GM21529 (cell line): ENCODE measurements at regions not wholly inside any gene's neighbourhood (a gene's known extent, or its start where the extent isn't known, plus 50 kb on each side); places are given as distances from the start of the nearest gene placed in this dataset.
A peak's percentile ranks its signal among the peaks of the same experiment; 100 is the strongest.
"Not testable (repeated sequence)": the region's sequence is repeated elsewhere in the genome, so short reads cannot be mapped to it uniquely, and the experiment has no call there.

ENCODE experiments used
- ATAC-seq: cut with Tn5 transposase; IDR thresholded peaks from one replicate; pipeline ENCODE4 v1.9.1; 2021; ENCODE audit not compliant: unreplicated experiment

DNA sequence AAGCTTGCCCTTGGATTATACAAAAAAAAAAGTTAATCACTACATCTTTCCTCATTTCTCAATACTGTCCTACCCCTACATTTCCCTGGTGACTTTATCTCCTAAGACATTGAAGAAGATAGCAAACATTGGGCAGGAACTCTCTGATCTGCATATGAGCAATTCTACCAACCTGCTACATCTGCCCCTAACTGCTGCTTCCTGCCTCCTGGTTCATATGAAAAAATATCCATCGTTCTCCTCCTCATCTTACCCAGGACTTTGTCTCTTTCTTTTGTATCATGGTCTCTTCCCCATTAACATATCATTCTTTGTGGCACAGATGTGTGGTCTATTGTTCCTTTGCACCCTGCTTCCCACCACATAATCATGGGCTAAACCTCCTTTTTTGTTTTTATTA is 139.7 kb upstream of the PCGF5 start:
- no peak for ATAC-seq

DNA sequence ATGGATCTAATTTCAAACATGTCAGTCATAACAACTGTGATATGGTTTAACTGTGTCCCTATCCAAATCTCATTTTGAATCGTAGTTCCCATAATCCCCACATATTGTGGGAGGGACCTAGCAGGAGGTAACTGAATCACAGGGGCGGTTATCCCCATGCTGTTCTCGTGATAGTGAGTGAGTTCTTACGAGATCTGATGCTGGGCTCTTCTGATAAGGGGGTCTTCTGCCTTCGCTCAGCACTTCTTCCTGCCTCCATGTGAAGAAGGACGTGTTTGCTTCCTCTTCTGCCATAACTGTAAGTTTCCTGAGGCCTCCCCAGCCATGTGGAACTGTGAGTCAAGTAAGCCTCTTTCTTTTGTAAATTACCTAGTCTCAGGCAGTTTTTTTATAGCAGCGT is 138.0 kb upstream of the PCGF5 start:
- ATAC-seq, result no peak

DNA sequence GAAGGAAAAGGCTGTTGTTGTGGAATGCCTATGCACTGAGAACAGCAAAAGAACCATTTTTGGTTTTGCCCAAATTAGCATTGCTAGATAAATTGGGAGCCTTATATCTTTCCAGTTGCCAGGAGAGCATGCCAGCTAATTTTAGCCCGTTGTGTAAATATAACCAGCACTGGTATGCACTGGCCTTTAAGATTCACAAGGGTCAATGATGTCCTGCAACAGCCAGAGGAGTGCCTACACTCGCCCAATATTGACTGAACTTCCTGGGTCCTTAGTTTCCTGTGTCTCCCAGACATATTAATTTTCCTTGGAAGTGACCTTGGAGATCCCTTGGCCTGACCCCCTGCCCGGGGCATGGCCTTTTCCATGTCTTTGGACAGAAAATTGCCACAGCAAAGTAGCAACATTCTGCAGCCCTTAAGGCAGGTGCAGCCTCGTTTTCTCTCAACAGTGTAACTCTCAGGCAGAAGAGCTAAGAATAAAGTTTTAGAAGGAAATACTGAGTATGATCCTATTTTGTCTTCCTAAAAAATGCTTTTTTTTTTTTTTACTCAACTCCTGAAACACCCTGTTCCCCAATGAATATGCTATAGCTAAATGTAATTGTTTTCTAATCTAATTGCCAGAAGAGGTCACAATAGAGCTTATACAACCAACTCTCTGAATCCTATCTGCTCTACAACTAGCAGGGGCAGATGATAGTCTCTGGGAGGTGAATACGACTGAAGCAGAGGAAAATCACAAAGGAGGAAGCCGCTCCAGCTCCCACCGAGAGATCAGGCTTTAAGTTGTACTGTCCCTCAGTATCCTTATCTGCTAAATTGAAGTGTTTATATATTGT is 131.9 kb upstream of the PCGF5 start:
- ATAC-seq, result no peak

DNA sequence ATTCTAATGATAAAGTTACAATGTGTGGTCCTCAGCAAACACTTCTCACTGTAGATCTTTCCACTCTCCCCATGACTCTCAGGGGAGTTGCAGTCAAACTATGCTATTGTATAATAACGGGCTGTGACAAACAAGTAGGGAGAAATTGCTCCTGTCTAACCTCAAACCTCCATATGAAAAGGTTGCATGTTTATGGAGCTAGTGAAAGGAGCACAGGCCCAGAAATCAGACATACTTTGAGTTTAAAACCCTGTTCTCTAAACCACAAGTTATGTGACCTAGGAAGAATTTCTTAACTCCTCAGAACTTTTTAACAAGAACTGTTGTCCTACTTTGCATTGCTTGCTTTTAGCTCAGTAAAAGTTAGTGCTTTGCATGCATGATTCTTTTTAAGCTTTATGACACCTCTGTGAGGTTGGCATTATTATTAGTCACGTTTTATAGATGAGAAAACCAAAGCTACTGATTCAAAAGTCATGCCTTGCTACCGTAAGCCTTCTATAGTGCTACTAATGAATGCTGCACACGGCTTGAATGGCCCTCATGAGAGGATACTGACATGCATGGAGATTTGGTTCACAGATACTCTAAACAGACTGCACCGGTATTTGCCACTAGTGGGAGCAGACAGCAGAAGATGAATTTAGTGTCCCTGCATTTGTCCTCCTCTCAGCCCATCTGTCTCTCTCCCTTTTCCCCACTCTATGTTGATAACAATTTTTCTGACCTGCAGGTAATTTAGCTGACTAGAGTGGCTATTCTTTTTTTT is 129.5 kb upstream of the PCGF5 start:
- ATAC-seq, result no peak

DNA sequence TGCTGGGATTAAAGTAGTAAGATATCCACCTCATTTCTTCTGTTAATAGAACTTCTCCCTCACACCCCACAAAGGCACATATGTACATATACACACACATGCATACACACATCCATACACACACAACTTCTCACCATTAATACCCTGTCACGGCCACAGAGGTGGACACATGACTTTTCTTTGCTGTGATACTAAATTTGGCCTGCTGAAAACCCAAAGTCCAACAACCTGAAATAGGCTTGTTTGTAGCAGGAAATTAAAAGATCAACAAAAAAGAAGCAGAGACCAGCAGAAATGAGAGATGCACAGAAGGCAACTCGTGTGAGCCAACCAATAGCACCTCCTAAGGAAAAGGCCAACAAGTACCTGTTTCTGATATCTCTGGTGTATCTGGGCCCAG is 128.7 kb upstream of the PCGF5 start:
- ATAC-seq, result no peak

DNA sequence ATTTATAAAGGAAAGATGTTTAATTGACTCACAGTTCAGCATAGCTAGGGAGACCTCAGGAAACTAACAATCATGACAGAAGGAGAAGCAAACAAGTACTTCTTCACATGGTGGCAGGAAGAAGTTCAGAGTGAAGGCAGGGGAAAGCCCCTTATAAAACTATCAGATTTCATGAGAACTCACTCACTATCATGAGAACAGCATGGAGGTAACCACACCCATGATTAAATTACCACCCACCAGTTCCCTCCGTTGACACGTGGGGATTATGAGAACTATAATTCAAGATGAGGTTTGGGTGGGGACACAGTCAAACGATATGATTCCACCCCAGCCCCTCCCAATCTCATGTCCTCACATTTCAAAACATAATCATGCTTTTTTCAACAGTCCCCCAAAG is 124.2 kb upstream of the PCGF5 start:
- no peak for ATAC-seq

DNA sequence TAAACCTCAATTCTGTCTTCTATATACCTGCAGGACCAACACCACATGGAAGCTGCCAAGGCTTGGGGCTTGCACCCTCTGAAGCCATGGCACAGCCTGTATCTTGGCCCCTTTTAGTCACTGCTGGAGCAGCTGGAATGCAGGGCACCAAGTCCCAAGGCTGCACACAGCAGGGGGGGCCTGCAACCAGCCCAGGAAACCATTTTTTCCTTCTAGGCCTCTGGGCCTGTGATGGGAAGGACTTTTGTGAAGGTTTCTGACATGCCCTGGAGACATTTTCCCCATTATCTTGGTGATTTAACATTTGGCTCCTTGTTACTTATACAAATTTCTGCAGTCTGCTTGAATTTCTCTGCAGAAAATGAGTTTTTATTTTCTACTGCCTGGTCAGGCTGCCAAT is 123.2 kb upstream of the PCGF5 start:
- ATAC-seq, result no peak

DNA sequence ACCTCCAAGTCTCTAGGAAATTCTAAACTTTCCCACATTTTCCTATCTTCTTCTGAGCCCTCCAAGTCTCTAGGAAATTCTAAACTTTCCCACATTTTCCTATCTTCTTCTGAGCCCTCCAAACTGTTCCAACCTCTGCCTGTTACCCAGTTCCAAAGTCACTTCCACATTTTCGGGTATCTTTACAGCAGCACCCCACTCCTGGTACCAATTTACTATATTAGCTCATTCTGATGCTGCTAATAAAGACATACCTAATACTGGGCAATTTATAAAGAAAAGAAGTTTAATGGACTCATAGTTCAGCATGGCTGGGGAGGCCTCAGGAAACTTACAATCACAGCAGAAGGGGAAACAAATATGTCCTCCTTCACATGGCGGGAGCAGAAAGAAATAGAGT is 122.4 kb upstream of the PCGF5 start:
- not testable (repeated sequence) for ATAC-seq

DNA sequence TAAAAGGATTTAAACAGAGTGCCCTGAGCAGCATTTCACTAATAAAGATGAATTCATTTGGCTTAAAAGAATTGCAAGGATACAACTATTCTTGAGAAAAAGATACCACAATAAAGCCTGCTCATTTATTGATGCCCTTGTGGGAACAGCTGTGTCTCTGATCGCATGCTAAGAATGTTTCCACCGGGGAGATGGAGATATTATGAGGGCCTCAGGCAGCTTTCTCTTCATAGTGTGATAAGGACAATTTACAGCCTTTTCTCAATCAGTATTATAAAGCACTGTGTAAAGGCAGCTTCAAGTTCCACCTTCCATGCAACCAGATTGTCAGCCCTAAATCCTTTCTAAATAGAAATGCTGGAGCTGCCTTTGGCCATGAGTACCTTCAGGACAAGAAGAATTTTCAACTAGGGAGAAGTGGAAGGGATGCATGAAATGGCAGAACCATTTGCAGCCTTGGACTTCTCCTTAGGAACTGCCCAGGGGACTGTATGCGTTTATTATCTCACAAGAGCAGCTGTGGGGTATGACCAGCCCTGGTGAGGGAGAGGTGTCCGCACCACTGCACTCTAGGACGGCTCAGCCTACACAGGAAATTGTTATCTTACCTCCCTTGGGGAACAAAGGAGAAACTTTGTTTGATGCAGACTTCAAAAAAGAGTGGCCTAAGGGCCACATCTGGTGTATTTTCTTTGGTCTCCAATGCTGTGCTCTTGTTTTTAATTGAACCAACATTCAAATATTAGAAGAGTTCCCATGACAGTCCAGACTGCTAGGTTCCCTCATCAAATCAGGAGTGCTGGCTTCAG is 116.9 kb upstream of the PCGF5 start:
- ATAC-seq, result peak; percentile 79

DNA sequence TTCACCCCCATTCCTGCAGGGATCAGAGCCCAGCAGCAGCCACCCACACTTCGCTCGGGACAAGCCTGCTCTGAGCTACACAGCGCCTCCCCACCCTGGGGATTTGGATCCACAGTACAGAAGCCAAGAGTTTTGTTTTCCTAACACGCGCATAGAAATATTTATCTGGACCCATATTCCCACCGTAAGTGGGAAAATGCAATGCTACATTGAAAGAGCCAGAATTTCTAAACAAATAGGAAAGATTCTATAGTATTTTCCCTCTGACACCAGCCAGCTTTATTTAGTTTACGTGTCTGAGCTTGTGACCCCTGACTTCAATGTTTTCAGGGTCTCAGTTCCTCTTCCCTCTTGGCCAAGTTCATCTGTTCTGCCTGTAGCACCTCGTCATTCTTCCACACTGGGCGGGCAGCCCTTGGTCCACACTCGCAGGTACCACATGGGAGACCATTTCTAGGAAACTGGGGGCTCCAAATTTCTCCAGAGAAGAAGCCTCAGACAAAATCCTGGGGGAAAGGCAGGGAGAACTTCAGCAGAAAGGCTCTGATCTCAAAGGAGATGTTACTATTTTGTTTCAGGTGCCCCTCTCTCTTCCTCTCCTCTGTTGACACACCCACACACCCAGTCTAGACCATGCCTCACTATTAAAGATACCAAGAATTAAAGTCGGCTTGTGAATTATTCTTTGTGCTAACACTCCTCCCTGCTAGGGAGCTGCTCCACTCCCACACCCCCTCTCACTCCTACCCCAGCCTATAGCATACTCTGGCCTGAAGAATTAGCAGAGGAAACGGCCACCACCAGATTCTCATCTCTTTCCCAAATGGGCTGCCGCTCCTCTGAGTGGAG is 116.0 kb upstream of the PCGF5 start:
- ATAC-seq, result peak; percentile 29

DNA sequence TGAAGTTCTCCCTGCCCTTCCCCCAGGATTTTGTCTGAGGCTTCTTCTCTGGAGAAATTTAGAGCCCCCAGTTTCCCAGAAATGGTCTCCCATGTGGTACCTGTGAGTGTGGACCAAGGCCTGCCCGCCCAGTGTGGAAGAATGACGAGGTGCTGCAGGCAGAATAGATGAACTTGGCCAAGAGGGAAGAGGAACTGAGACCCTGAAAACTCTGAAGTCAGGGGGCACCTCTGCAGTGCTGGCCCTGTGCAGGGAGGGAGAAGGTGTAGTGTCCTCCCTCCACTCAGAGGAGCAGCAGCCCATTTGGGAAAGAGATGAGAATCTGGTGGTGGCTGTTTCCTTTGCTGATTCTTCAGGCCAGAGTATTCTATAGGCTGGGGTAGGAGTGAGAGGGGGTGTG is 115.2 kb upstream of the PCGF5 start:
- ATAC-seq, result no peak

DNA sequence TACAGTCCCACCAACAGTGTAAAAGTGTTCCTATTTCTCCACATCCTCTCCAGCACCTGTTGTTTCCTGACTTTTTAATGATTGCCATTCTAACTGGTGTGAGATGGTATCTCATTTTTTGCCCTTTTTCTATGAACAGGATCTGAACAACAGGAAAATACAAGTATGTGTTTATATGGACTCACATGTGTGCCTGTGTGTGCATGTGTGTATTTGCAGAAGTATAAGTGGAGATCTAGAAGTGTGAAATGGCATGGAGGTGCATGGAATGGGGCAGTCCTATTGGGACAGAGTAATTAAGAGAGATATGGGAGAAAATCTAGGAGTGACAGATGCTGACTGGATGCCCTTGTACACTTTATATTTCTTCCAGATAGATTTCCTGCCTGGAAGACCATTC is 111.6 kb upstream of the PCGF5 start:
- ATAC-seq, result no peak

DNA sequence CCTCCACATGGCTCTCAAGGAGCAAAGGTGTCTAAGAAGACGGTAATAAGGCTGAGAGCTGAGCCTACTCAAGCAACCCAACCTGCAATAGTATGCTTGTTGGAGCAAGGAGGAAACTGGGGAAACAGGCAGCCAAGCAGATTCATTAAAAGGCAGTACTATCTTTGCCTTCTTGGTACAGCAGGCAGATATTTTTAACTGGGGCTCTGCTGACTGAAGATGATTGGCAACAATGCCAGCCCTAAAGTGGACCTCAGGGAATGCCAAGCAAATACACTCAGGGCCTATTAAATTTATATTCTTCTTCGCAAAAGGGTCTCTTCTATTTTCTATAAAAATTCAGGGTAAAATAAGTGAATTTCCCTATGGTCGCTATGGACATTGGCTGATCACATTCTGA is 109.4 kb upstream of the PCGF5 start:
- no peak for ATAC-seq

DNA sequence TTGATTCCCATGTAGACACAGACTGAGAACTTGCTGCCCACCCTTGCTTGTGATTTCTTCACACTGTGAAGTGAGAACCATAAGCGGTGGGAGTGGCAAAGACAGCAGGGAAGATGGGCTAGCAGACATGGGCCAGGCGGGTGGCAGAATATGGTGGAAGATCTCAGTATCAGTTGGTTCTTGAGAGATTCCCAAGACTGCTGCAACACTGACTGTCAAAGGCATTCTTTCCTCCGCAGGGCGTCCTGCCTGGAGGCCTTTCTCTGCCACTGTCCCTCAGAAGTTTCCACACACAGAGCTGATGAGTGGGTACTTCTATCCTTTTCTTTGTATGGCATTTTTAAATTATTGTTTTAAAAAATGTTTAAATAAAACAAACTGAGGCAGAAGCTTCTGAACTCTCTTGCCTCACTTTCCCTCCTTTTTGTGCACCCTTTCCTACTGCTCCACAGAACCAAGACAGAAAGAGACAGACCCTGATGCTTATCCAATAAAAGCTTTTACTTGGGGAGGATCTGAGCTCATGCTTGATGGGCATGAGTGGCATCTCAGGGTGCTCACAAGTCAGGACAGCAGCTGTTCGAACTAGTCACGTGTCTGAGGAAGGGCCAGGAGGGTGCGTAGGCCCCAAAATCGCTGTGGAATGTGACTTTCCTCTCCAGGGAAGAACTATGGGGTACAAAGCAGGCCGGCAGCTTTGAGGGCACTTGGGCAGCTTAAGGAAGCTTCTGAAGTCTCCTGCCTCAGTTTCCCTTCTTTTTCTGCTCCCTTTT is 104.7 kb upstream of the PCGF5 start:
- ATAC-seq, result no peak

DNA sequence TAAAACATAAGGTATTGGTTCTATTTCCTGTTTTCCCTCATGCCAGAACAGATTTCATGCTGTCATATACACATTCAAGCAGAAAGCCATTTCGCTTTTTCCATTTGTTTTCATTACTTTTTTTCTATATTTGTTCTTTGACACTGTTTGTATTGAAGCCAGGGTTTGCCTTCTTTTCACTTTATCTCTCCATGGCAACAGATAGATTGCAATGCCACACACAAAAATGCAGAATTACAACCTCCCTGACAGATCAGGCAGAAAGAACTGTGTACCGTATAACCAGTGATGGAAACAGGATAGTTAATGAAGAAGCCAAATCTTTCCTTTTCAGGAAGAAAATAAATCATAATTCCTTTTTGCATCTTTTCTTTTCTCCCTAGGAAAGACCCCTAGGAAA is 103.0 kb upstream of the PCGF5 start:
- ATAC-seq, result no peak

DNA sequence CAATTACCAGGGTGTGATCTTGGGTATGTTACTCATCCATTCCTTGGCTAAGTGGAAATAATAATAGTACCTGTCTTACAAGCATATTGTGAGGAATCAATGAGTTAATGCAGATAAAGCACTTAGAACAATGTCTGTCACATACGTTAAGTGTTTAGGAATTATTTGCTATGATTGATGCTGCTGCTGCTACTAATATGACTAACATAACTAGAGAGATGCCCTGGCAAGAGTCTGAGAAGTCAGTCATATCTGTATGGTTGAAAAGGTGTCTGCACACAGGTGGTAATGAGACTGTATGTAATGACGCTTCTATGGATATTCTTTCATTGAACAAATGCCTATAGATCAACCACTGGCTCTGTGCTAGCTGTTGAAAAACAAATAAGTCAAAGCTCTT is 100.1 kb upstream of the PCGF5 start:
- no peak for ATAC-seq

DNA sequence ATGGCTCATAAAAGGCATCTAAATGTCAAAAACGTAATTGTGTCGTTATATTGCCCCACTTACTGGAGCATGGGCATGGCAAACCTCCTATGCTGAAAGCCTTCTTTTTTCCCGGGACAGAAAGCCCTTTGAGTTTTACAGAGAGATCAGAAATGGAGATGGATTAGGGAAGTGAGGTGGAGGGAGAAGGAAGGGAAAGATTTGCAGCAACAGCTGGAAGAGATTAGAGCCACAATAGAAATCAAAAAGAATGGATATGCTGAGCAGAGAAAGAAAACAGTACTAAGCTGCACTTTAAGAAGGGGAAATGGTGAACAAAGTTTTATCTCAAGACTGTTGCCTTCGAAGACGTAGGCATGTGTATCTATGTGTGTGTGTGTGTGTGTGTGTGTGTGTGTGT is 97.2 kb upstream of the PCGF5 start:
- ATAC-seq, result no peak

DNA sequence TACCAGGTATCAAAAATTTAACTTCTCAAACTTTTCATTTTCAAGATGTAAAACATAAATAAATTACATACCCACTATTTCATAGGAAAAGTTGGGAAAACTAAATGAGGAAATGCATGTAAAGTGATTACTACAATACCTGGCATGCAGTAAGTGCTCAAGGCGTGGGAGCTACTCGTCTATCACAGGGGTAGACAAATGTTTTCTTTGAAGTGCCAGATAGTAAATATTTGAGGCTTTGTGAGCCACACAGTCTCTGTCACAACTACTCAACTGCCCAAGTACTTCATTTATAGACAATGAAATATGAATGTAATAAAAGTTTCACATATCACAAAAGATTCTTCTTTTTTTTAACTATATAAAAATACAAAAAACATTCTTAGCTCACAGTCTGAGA is 96.4 kb upstream of the PCGF5 start:
- ATAC-seq, result no peak

DNA sequence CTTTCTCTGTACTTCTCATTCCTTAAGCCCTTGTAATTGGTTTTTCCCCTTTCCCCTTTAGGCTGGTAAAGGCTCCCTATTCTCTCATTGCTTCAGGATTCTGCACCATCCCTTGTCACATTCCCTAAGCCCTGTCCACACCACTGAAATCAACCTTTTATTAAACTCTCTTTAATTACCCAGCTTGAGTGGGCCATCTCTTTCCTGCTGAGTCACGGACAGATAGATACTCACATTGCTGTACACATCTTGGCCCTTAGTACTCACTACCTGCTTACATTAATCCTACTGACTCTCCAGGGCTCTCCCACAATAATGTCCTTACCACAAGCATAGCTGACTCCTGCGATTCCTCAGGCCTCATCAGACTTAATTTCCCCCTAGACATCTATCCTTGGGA is 94.0 kb upstream of the PCGF5 start:
- no peak for ATAC-seq
